GM21576 (cell line): ENCODE measurements at regions not wholly inside any gene's neighbourhood (a gene's known extent, or its start where the extent isn't known, plus 50 kb on each side); places are given as distances from the start of the nearest gene placed in this dataset.

ENCODE experiments used
- ATAC-seq: cut with Tn5 transposase; IDR thresholded peaks from one replicate; pipeline ENCODE4 v1.9.1; 2021; ENCODE audit warnings: mild to moderate bottlenecking, moderate library complexity; ENCODE audit not compliant: unreplicated experiment

DNA sequence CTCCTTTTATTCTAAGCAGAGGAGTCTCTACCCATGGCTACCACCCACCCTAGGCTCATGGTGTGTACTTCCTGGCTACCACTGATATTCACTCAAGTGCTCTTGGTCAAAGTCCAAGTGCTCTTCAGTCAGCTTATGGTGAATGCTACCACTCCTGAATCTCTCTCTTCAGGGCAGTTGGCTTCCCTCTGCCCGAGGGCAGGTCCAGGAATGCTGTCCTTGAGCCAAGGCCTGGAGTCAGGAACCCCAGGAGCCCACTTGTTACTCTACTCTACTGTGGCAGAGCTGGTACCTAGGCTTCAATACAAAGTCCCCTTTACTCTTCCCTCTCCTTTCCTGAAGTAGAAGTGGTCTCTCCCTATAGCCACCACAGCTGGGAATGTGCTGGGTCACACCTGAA lies 226.0 kb downstream of the DIPK2A start:
- ATAC-seq: no peak

DNA sequence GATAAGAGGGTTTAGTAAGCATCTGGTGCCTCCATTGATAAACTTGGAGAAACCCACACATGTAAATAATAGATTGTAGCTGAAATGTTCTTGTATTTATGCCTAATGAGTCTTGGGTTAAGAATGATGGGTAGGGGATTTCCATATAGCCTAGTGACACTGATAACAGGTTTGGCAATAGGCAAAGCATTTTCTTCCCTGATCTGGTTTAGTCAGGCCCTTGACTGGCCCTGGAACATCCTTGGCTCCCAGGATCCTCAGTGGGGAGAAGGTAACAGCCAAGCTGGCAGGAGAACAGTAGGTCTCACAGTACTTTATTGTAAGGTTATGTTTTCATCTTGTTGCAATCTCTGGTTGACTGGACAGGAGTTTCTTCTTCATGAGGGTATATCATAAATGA lies 228.4 kb downstream of the DIPK2A start:
- no peak for ATAC-seq

DNA sequence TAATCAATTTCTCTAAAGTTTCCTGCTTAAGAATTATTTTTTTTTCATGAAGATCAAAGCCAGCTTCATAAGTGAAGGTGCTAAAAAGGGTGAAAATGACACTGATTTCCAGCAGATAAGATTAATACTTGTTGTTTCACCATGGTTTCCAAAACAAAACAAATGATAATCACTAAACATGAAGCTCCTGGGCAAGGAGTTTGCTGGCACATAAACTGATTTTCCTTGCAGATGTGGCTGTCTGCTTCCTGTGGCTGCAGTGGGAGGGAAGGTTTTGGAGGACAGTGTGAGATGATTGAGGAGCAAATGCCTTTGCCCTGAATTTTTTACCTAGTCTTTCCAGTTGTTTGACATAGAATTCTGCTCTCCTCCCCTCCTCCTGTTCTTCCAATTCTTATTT lies 228.8 kb downstream of the DIPK2A start:
- ATAC-seq: no peak

DNA sequence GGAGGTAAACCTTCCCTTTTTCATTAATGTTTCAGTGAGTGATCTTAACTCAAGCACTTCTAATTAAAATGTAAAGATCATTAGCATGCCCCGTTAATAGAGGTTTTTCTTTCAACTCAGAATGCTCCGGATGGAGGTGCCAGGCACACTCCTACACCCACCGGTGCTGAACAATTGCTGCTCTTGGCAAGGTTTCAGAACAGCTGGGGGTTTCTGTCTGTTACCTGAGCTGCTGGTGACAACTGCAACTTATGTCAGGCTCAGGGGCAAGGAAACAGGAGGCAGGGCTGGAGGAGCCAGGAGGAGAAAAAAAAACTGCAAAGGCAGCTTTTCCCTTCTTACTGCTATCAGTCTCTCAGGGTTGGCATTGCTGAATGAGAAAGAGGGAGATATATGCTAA lies 250.1 kb downstream of the DIPK2A start:
- ATAC-seq: no peak

DNA sequence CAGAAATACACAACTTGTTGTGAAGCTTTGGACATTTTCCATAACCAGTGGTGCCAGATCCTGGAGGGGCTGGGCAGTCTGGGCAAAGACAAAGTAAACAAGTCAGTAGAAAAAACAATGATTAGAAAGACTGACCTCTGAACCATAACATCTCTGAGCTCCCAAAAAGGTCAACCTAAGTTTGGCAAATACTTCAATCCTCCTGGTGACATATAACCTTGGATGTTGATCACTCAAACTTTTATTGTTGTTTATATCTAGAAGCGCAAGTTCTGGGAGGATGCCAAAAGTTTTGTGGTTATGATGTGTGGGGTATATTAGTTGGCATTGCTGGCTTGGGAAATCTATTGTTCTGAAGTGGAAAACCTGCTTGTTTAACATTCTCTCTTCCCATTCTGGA lies 257.7 kb downstream of the DIPK2A start:
- no peak for ATAC-seq

DNA sequence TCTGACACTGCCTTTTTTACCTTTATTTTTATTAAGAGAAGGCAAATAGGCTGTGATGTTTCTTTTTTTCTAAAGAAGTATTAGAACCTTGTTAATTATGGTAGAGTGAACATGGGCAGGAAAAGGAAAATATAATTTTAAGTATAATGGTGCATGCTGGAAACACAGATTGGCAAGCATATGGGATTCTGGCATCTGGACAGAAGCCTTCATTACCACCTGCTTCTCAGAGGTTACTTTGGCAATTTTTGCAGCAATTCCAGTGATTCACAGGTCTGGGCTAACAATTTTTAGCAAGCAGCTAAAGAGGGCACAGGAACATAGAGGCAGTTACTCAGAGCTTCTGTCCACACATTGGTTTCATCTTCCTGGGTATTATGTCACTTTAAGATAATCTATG lies 258.3 kb downstream of the DIPK2A start:
- ATAC-seq: no peak

DNA sequence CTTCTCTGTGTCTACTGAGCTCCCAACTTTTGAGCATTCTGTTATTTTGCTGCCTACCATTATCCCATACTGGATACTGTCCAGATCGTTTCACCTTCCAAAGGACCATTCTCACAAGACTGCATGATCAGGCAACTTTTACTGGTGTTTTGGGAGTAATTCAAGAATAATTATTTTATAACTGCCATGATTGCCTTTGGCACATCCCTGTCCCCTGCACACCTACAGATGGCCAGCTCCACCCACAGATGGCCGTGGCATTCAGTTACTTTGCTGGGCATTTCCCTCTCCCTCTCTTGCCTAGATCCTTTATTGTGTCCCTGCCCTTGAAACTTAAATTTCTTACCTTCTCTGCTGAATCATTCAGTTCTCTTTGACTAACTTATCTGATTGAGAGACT lies 263.9 kb downstream of the DIPK2A start:
- ATAC-seq: no peak

DNA sequence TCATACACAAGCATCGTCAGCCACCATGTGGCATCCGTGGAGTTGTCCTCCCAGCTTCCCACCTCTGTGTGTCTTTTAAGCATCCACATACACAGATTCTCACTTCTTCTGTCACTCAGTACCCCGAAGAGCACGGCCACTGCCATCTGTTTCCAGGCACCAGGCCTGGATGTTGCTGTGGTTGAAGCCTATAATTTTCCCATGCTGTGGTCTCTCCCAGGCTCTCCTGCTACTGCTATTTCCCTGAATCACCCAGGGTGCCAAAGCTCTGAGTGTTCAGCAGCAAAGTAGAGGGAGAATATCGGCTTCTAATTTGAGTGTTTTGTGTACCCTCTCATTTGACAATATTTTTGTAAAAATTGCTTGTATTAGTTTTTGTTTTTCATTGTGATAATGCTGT lies 265.7 kb downstream of the DIPK2A start:
- no peak for ATAC-seq

DNA sequence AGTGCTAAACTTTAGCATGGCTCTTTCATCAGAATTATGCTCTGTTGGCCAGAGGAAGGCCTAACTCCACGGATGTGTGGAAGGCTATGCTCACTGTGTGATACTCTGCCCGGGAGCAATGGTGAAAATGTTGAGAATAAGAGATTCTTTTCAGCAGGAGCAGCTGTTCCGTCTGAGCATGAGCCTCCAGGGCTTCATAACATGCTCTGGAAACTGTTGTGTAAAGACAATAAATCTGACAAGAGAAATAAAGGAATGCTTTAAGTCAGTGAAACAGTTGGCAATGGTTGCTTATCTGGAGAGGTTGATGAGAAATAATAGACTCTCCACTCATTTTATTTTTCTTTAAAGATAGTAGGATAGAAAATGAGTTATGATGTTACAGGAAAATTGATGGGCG lies 269.8 kb downstream of the DIPK2A start:
- no peak for ATAC-seq

DNA sequence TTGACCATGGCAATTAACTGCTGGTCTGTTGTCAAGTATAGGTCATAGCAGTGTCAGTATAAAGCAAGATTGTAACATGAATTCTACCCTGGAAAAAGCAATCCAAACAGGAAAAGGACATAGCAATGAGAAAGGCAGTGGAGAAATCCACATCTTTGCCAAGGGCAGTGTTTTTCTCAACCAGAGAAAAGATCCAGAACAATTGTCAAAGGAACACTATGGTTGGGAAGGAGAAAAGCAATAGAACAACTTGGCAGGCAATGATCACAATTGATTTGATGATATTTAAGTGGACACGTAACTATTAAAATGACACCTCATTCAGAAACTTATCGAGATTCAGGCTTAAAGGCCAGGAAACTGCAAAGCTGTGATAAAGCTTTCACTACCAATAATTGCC lies 271.1 kb downstream of the DIPK2A start:
- ATAC-seq: no peak

DNA sequence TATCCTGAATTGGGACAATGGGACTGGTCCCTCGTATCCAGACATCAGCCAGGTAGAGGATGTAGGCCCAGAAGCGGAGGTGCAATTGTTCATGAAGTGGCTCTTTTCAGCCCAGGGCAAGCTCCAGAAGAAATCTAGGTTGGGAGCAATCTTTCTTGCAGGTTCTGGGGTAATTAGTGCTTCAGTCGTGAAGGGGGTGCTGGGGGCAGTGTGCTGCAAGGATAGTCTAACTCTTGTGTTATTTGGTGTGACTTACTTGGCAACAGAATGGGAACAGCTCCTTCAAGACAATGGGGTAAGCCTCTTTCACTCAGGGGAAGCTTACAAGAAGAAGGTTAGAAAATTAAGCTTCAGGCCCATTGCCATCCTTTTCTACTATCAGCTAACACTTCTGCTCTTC lies 273.0 kb downstream of the DIPK2A start:
- no peak for ATAC-seq

DNA sequence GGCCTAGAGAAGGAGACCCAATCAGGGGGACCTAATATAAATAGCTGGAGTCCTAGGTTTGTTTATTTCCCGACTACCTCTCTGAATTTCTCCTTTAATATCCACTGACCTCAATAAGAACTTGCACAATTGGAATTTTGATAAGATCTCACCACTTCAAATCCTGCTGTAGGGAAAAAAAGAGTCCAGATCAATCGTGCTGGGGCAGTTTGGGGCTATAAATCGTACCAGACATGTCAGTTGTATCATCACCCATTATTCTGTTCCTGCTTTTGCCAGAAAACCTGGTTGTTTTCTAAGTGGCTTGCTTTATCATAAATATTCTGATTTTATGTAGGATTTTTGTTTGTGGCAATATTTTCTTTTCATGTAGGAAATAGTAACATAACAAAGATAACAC lies 281.3 kb downstream of the DIPK2A start:
- ATAC-seq: no peak

DNA sequence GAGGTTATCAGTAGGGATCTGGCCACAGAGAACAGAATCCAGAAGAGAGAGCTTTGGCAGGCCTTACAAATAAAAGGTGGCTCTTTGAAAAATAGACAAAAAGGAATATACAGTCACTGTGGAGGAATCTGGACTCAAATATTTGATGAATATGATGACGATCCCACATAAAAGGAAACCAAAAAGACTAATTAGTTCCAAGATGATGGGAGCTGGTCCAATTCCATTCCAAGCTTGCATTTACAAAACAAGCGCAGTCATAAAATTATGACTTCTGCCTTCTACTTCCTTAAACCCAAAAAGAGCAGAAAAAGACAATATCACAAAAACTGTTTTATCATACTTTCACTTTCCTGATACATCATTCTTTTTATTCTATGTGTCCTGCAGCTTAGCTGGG lies 285.8 kb downstream of the DIPK2A start:
- no peak for ATAC-seq

DNA sequence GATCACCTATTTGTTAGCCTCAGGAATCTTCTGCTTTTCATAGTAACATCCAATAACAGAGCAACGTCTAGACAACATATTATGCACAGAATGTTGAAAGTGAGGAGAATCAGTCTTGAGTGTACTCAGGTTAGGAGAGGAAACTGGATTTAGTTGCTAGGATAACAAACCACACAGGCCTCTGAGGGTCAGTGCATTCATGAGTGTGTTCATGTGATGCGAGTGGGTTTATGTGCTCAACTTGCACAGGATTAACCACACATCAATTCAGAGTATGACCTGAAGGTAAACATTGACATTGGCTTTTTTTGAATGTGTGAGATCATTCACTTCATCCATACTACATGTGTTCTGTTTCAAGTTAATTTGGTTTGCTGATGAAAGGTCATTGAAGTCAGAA lies 287.6 kb downstream of the DIPK2A start:
- no peak for ATAC-seq

DNA sequence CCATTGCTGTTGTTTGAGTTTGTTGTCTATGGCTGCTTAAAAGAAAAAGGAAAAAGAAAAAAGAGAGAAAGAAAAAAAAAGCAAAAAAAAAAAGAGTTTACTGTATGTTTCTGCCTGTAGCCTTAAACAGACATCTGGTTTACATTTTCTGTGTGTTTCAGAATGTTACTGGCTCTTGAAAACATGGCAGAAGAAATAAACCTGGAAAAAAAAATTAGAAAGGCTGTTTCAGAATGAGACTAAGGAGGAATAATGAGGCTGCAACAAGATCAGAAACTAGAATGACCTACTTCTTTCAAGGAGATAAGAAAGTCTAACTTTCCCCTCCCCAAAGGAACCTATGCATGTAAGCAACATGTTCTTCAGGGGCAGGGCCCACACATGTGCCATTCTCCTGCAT lies 292.1 kb downstream of the DIPK2A start:
- ATAC-seq: no peak

DNA sequence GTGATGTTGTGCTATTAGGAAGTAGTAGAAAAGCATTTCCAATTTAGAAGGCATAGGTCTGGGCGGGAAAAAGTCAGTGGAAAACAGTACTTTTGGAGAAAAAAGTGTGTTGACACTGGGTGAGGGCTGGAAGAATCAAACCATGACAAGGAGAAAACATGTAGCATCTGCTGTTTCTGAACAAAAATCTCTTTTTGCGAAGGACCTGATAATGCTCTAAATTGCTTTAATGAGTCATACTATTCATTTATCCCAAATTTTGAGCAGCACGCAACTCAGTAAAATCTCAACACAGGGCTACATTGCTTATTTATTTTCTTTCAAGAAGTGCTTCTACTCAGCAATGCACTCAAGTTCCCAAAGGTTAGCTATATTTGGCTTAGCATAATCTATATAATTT lies 292.7 kb downstream of the DIPK2A start:
- ATAC-seq: no peak

DNA sequence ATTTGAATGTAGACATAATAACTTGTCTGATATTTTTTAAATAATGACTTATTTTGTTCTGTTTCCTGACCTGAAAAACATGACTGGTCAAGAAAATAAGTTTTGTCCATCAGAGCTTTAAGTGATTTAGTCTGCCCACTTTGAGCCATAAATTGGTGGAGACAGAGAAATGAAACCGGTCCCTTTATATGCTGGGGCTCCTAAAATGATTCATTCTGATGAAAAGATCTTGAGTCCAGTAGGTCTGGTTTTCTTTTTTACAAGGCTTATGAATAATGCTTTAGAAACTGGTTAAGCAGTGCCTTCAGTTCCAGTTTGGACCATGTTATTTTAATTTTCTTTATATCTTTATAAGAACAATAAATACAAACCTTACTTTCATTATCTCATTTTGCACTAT lies 293.2 kb downstream of the DIPK2A start:
- no peak for ATAC-seq

DNA sequence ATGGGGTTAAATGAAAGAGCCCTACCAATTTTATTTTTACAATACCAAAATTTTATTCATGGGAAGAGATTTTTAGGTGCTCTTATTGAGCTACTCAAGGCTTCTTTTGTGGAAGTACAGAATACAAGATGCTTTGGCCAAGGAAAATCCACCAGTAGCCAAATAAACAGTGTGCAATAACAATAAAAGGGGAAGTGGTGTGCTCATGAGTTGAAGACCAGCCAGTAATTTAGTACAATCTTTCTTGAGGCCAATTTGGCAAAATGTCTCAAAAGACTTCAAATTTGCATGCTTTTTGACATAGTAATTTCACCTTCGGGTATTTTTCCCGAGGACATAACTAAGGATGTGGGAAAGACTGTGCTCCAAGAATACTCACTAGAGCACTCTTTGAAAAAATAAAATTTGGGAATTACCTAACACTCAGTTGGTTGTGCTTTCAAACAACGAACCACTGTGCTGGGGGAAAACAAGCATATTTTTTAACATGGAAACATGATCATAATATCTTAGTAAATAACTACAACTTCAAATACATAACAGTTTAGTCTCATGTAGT lies 294.0 kb downstream of the DIPK2A start:
- ATAC-seq: no peak

DNA sequence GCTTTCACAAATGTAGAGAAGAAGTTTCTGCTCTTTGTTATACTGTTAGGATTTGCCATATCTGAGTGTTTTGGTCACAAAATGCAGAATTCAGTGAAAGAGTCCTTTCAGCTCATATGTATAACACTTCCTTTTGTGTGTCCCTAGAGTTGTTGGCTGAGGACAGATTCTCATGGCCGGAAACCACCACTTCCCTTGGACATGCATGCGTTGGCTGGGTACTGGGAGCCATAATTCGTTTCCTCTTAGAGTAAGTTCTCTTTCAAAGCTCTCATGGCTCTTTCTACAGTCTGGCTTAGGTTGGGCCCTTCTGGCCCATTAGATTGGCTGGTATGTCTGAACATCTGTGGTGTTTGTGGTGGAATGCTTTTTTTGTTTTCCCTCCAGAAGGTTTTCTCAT lies 298.5 kb downstream of the DIPK2A start:
- peak; percentile 41 for ATAC-seq

DNA sequence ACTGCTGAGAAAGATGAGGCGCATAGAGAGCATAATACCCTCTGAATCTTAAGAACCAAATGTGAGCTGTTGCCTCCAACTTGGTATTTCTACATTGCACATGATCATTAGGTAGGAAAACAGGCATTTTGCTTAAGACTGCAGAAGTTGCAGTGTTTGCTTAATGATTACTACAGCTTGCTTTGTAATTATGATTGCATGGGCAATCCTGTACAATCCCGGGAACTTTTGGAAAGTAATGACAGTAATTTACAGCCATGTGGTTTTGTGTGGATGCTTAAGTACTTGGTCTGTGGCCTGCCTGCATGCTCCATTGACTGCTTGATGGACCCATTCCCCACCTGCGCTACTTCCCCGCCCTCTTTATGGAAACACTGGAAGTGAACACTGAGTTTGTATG lies 301.1 kb downstream of the DIPK2A start:
- ATAC-seq: no peak

DNA sequence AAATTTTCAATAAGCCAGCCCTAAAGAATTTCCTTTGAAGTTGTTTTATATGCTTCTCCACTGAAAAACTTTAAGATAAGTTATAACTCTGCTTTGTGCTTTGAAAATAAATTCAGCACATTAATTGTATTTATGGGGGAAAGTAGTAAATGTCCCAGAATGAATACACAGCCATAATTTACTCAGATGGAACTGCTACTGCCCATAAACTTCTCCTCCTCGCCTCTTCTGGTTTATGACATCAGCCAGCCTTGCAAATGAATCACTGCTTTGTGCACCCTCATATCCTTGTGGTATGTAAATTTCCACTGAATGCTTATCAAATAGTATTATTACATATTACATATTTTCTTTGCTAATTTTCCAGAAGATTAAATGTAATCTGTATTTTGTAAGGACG lies 302.0 kb downstream of the DIPK2A start:
- no peak for ATAC-seq

DNA sequence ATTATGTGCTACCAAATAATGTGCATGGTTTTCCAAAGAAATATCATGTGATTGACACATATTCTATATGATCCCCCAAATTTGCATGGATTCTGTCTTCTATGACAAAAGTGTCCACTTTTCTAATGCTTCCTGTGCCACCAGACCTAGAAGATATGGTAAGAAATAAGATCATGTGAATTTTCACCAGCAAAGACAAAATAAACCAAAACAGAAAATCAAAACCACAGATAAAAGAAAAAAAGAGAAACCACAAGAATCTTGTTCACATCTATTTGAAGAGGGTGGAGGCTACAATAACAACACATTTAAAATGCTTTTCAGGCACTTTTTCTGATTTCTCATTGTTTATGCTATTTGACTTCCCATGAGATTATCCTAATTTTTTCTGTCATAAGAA lies 303.4 kb downstream of the DIPK2A start:
- no peak for ATAC-seq

DNA sequence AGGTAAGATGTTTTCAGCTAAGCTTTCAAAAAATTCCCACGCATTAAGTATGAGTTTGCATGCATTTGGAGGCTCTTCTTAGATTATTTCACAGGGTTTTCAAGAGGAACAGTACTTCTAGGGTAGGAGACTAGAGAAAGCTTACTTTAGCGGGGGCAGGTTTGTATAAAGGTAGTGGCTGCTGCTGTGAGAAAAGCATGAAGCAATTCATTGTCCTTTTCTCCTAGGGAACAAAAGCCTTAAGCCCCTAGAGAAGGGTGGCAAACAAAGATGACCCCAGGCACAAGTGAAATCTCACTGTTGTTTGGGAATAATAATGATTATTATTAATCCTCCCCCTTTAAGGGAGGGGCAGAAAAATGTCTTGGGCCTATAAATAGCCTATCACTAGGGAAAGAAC lies 310.7 kb downstream of the DIPK2A start:
- ATAC-seq: no peak
